ENCODE measurements at regions not wholly inside any gene's neighbourhood (a gene's known extent, or its start where the extent isn't known, plus 50 kb on each side); places are given as distances from the start of the nearest gene placed in this dataset.

DNA sequence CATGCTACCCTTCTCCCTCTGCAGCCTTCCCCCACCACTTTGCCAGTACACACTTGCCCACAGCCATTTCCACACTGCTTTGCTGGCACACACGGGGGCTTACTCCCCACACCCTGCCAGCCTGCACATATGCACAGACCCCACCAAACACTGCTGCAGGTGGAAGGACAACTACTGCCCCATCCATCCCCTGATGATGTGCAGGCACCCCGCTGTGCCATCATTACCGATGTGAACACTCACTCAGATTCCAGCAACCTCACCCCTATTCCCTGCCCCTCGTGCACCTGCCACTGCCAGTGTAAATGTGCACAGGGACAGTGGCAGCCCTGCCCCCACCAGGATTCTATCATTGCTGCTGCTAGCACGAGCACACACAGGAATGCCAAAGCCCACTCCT is 1400.8 kb upstream of the DDX18 start:
- no peak for TF ChIP-seq ZNF239 (tag by site-specific recombination; IDR thresholded peaks at IDR 0.05)
- TF ChIP-seq, protein P1, sequence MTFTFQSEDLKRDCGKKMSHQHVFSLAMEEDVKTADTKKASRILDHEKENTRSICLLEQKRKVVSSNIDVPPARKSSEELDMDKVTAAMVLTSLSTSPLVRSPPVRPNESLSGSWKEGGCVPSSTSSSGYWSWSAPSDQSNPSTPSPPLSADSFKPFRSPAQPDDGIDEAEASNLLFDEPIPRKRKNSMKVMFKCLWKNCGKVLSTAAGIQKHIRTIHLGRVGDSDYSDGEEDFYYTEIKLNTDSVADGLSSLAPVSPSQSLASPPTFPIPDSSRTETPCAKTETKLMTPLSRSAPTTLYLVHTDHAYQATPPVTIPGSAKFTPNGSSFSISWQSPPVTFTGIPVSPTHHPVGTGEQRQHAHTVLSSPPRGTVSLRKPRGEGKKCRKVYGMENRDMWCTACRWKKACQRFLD (tag by site-specific recombination; IDR thresholded peaks at IDR 0.05) = no peak
- TF ChIP-seq CTCF (tag by site-specific recombination; IDR thresholded peaks at IDR 0.05) = no peak
- no peak for TF ChIP-seq ZBTB26 (tag by site-specific recombination; optimal IDR thresholded peaks at IDR 0.05)
- TF ChIP-seq ZNF776 (tag by site-specific recombination; IDR thresholded peaks at IDR 0.05; ENCODE audit: borderline replicate concordance) = no peak
- no peak for TF ChIP-seq ZNF639 (tag by site-specific recombination; IDR thresholded peaks at IDR 0.05)

Data from HEK293 (cell line).